Activated T-helper 1 cell treated with anti-CD3 and anti-CD28 coated beads, Interleukin-12 subunit alpha, Interleukin-12 subunit beta, Interleukin-2, Interleukin-4 antibody, amounts not matched to agents 30 ng/mL and 10 ng/mL and 1 ng/mL, durations not matched to agents 14 hours and 24 hours and 36 hours (primary cell): ENCODE measurements at regions not wholly inside any gene's neighbourhood (a gene's known extent, or its start where the extent isn't known, plus 50 kb on each side); places are given as distances from the start of the nearest gene placed in this dataset.

ENCODE experiments used
- DNase-seq: peaks from one replicate; pipeline ENCODE4 v3.0.0; 2021; ENCODE audit warnings: low spot score
- H3K27ac Mint-ChIP-seq: one replicate; pipeline ENCODE4 v1.8.0; 2021; ENCODE audit warnings: mild to moderate bottlenecking, mixed read lengths
- H3K27me3 Mint-ChIP-seq: one replicate; pipeline ENCODE4 v1.8.0; 2022; ENCODE audit warnings: mild to moderate bottlenecking, moderate library complexity, mixed read lengths; ENCODE audit not compliant: insufficient read depth
- H3K36me3 Mint-ChIP-seq: one replicate; pipeline ENCODE4 v1.8.0; 2021; ENCODE audit warnings: low read depth, mixed read lengths
- H3K4me1 Mint-ChIP-seq: one replicate; pipeline ENCODE4 v1.8.0; 2021; ENCODE audit warnings: low read depth, mixed read lengths
- H3K4me3 Mint-ChIP-seq: one replicate; pipeline ENCODE4 v1.8.0; 2021; ENCODE audit warnings: mild to moderate bottlenecking, moderate library complexity, mixed read lengths
- H3K9me3 Mint-ChIP-seq: one replicate; pipeline ENCODE4 v1.8.0; 2021; ENCODE audit warnings: mixed read lengths
- intact Hi-C: fragments of 100-400 bp; cut with micrococcal nuclease; formaldehyde crosslinking; loops from one replicate; pipeline ENCODE4 v1.15.1; 2024

GRCh38 chr6:82704045-82704444, 340.4 kb downstream of the TPBG start:
- H3K4me1 Mint-ChIP-seq, result peaks cover 9% of the 10 kb centered on the region
- H3K27me3 Mint-ChIP-seq, result no peaks in the 10 kb centered on the region
- DNase-seq, result no peak
- H3K9me3 Mint-ChIP-seq, result peaks cover 3% of the 10 kb centered on the region
- intact Hi-C loops, result no loop called here
- H3K27ac Mint-ChIP-seq, result no peak overlapping the region
- H3K36me3 Mint-ChIP-seq, result no peaks in the 10 kb centered on the region
- no peak overlapping the region for H3K4me3 Mint-ChIP-seq

GRCh38 chr6:82705579-82705978, 342.0 kb downstream of the TPBG start:
- no peaks in the 10 kb centered on the region for H3K27me3 Mint-ChIP-seq
- no peak overlapping the region for H3K4me3 Mint-ChIP-seq
- H3K27ac Mint-ChIP-seq, result no peak overlapping the region
- intact Hi-C loops, result no loop called here
- H3K9me3 Mint-ChIP-seq, result peaks cover 3% of the 10 kb centered on the region
- DNase-seq, result no peak
- peaks cover 9% of the 10 kb centered on the region for H3K4me1 Mint-ChIP-seq
- no peaks in the 10 kb centered on the region for H3K36me3 Mint-ChIP-seq

- H3K36me3 Mint-ChIP-seq, result no peaks in the 10 kb centered on the region
- H3K9me3 Mint-ChIP-seq, result no peaks in the 10 kb centered on the region
- no peak overlapping the region for H3K27ac Mint-ChIP-seq
- no peaks in the 10 kb centered on the region for H3K27me3 Mint-ChIP-seq
- DNase-seq, result no peak
- no peak overlapping the region for H3K4me3 Mint-ChIP-seq
- no peaks in the 10 kb centered on the region for H3K4me1 Mint-ChIP-seq
- intact Hi-C loops, result no loop called here
Observed at GRCh38 chr6:82711105-82711827, 347.6 kb downstream of the TPBG start.

GRCh38 chr6:82711971-82712370, 348.4 kb downstream of the TPBG start:
- DNase-seq, result no peak
- H3K27me3 Mint-ChIP-seq, result no peaks in the 10 kb centered on the region
- H3K36me3 Mint-ChIP-seq, result no peaks in the 10 kb centered on the region
- H3K4me1 Mint-ChIP-seq, result no peaks in the 10 kb centered on the region
- H3K9me3 Mint-ChIP-seq, result no peaks in the 10 kb centered on the region
- intact Hi-C loops, result no loop called here
- no peak overlapping the region for H3K27ac Mint-ChIP-seq
- no peak overlapping the region for H3K4me3 Mint-ChIP-seq

- H3K4me3 Mint-ChIP-seq, result no peak overlapping the region
- H3K27me3 Mint-ChIP-seq, result no peaks in the 10 kb centered on the region
- no peaks in the 10 kb centered on the region for H3K36me3 Mint-ChIP-seq
- no peak overlapping the region for H3K27ac Mint-ChIP-seq
- intact Hi-C loops, result no loop called here
- no peak for DNase-seq
- H3K9me3 Mint-ChIP-seq, result no peaks in the 10 kb centered on the region
- no peaks in the 10 kb centered on the region for H3K4me1 Mint-ChIP-seq
Observed at GRCh38 chr6:82712389-82712788, 348.8 kb downstream of the TPBG start.

GRCh38 chr6:82712826-82713225, 349.2 kb downstream of the TPBG start:
- no peaks in the 10 kb centered on the region for H3K9me3 Mint-ChIP-seq
- no peak for DNase-seq
- H3K4me3 Mint-ChIP-seq, result no peak overlapping the region
- no peaks in the 10 kb centered on the region for H3K36me3 Mint-ChIP-seq
- intact Hi-C loops, result loop anchor here (1.0 kb wide), 1 partner anchor 443 kb away; no protein-coding TSS in a partner anchor
- H3K4me1 Mint-ChIP-seq, result no peaks in the 10 kb centered on the region
- no peak overlapping the region for H3K27ac Mint-ChIP-seq
- H3K27me3 Mint-ChIP-seq, result no peaks in the 10 kb centered on the region

GRCh38 chr6:82720992-82721391, 344.6 kb downstream of the UBE3D start:
- no peaks in the 10 kb centered on the region for H3K4me1 Mint-ChIP-seq
- H3K4me3 Mint-ChIP-seq, result no peak overlapping the region
- DNase-seq, result no peak
- no peak overlapping the region for H3K27ac Mint-ChIP-seq
- no peaks in the 10 kb centered on the region for H3K36me3 Mint-ChIP-seq
- intact Hi-C loops, result no loop called here
- H3K9me3 Mint-ChIP-seq, result no peaks in the 10 kb centered on the region
- no peaks in the 10 kb centered on the region for H3K27me3 Mint-ChIP-seq

GRCh38 chr6:82735790-82736189, 329.9 kb downstream of the UBE3D start:
- H3K4me1 Mint-ChIP-seq, result no peaks in the 10 kb centered on the region
- DNase-seq, result no peak
- intact Hi-C loops, result no loop called here
- H3K27ac Mint-ChIP-seq, result no peak overlapping the region
- no peaks in the 10 kb centered on the region for H3K36me3 Mint-ChIP-seq
- H3K9me3 Mint-ChIP-seq, result no peaks in the 10 kb centered on the region
- H3K4me3 Mint-ChIP-seq, result no peak overlapping the region
- H3K27me3 Mint-ChIP-seq, result no peaks in the 10 kb centered on the region

- DNase-seq, result no peak
- no peaks in the 10 kb centered on the region for H3K36me3 Mint-ChIP-seq
- no peaks in the 10 kb centered on the region for H3K4me1 Mint-ChIP-seq
- no peak overlapping the region for H3K4me3 Mint-ChIP-seq
- intact Hi-C loops, result no loop called here
- no peaks in the 10 kb centered on the region for H3K9me3 Mint-ChIP-seq
- H3K27ac Mint-ChIP-seq, result no peak overlapping the region
- H3K27me3 Mint-ChIP-seq, result peaks cover 2% of the 10 kb centered on the region
Observed at GRCh38 chr6:82737965-82738364, 327.7 kb downstream of the UBE3D start.

GRCh38 chr6:82738773-82739172, 326.9 kb downstream of the UBE3D start:
- no peaks in the 10 kb centered on the region for H3K9me3 Mint-ChIP-seq
- DNase-seq, result no peak
- no peak overlapping the region for H3K4me3 Mint-ChIP-seq
- peaks cover 2% of the 10 kb centered on the region for H3K27me3 Mint-ChIP-seq
- intact Hi-C loops, result no loop called here
- H3K4me1 Mint-ChIP-seq, result no peaks in the 10 kb centered on the region
- no peaks in the 10 kb centered on the region for H3K36me3 Mint-ChIP-seq
- H3K27ac Mint-ChIP-seq, result no peak overlapping the region

GRCh38 chr6:82739303-82739702, 326.3 kb downstream of the UBE3D start:
- Mint-ChIP-seq H3K27me3 (peaks cover 2% of the 10 kb centered on the region), H3K9me3 (no peaks in the 10 kb centered on the region), H3K4me3 (no peak overlapping the region), H3K27ac (no peak overlapping the region), H3K4me1 (no peaks in the 10 kb centered on the region), H3K36me3 (no peaks in the 10 kb centered on the region)
- intact Hi-C loops, result no loop called here
- DNase-seq, result no peak

GRCh38 chr6:82740072-82740471, 325.6 kb downstream of the UBE3D start:
- Mint-ChIP-seq H3K27me3 (peaks cover 2% of the 10 kb centered on the region), H3K4me3 (no peak overlapping the region), H3K36me3 (no peaks in the 10 kb centered on the region), H3K4me1 (no peaks in the 10 kb centered on the region), H3K27ac (no peak overlapping the region), H3K9me3 (no peaks in the 10 kb centered on the region)
- DNase-seq, result no peak
- intact Hi-C loops, result no loop called here

- no peak for DNase-seq
- H3K36me3 Mint-ChIP-seq, result no peaks in the 10 kb centered on the region
- peaks cover 2% of the 10 kb centered on the region for H3K27me3 Mint-ChIP-seq
- no peak overlapping the region for H3K4me3 Mint-ChIP-seq
- H3K4me1 Mint-ChIP-seq, result no peaks in the 10 kb centered on the region
- intact Hi-C loops, result no loop called here
- H3K9me3 Mint-ChIP-seq, result no peaks in the 10 kb centered on the region
- H3K27ac Mint-ChIP-seq, result no peak overlapping the region
Observed at GRCh38 chr6:82741325-82741995, 324.2 kb downstream of the UBE3D start.
